GM12873 (cell line): ENCODE measurements at regions not wholly inside any gene's neighbourhood (a gene's known extent, or its start where the extent isn't known, plus 50 kb on each side); places are given as distances from the start of the nearest gene placed in this dataset.

Source experiments
- CTCF ChIP-seq: IDR thresholded peaks from 2 replicates; pipeline ENCODE4 v1.5.1; 2012; ENCODE audit warnings: low read depth, mild to moderate bottlenecking, moderate library complexity, low read length, control low read depth; ENCODE audit not compliant: insufficient read depth; ENCODE audit errors: missing control alignments

- TF ChIP-seq CTCF: no peak
Measured at GRCh38 chr2:22692746-22693145, 692.2 kb upstream of the KLHL29 start.

GRCh38 chr2:22694300-22694699, 690.7 kb upstream of the KLHL29 start:
- TF ChIP-seq CTCF: no peak

GRCh38 chr2:22694856-22695255, 690.1 kb upstream of the KLHL29 start:
- TF ChIP-seq CTCF: no peak

GRCh38 chr2:22697054-22697788, 687.8 kb upstream of the KLHL29 start:
- no peak for TF ChIP-seq CTCF

GRCh38 chr2:22701561-22702160, 683.3 kb upstream of the KLHL29 start:
- TF ChIP-seq CTCF: no peak

GRCh38 chr2:22703286-22703920, 681.6 kb upstream of the KLHL29 start:
- no peak for TF ChIP-seq CTCF

GRCh38 chr2:22719396-22719795, 665.6 kb upstream of the KLHL29 start:
- TF ChIP-seq CTCF: no peak
